Upper lobe of left lung (tissue), 6 donors: ENCODE measurements at regions not wholly inside any gene's neighbourhood (a gene's known extent, or its start where the extent isn't known, plus 50 kb on each side); places are given as distances from the start of the nearest gene placed in this dataset.

Source experiments
- ATAC-seq, 2 donors: fragments of 200-7000 bp; cut with Tn5 transposase; one replicate each; pipeline ENCODE4 v1.9.1; 2022; ENCODE audit warnings: mild to moderate bottlenecking in 2 of 2, moderate library complexity in 2 of 2; ENCODE audit not compliant: low FRiP score in 2 of 2
- DNase-seq, 2 donors: peaks; one replicate each; pipeline ENCODE4 v3.0.0-alpha.2; 2019 to 2020
- H3K27ac ChIP-seq, 4 donors: fragments of 200-600 bp; sonication (generic); one replicate each; pipeline ENCODE4 v1.5.1; 2016 to 2019
- H3K27me3 ChIP-seq, 4 donors: fragments of 200-600 bp; sonication (generic); one replicate each; pipeline ENCODE4 v1.5.1; 2017 to 2019
- H3K36me3 ChIP-seq, 4 donors: fragments of 200-600 bp; sonication (generic); one replicate each; pipeline ENCODE4 v1.5.1; 2016 to 2019
- H3K4me1 ChIP-seq, 4 donors: fragments of 200-600 bp; sonication (generic); one replicate each; pipeline ENCODE4 v1.5.1; 2018 to 2019
- H3K4me3 ChIP-seq, 4 donors: fragments of 200-600 bp; sonication (generic); one replicate each; pipeline ENCODE4 v1.5.1; 2017 to 2019; ENCODE audit warnings: mild to moderate bottlenecking in 2 of 4, moderate library complexity in 1 of 4
- H3K9me3 ChIP-seq, 4 donors: fragments of 200-600 bp; sonication (generic); one replicate each; pipeline ENCODE4 v1.5.1; 2018 to 2019
- CTCF ChIP-seq, 6 experiments: fragments of 450-650 bp in 4 of 6; fragments of 200-600 bp in 2 of 6; sonication (generic) in 2 of 6; IDR thresholded peaks; one replicate each; pipeline ENCODE4 v1.5.1; 2016 to 2019; ENCODE audit warnings: antibody characterized with exemption in 6 of 6
- EP300 ChIP-seq, 4 donors: sonication (generic); formaldehyde crosslinking; IDR thresholded peaks; one replicate each; pipeline ENCODE4 v1.5.1; 2017; ENCODE audit warnings: antibody characterized with exemption in 4 of 4, control low read depth in 2 of 4
- POLR2A ChIP-seq, 4 donors: fragments of 450-650 bp; IDR thresholded peaks; one replicate each; pipeline ENCODE4 v1.5.1; 2016 to 2017; ENCODE audit warnings: antibody characterized with exemption in 4 of 4, mild to moderate bottlenecking in 2 of 4
- POLR2AphosphoS5 ChIP-seq, 2 donors: sonication (generic); formaldehyde crosslinking; IDR thresholded peaks; one replicate each; pipeline ENCODE4 v1.5.1; 2017; ENCODE audit warnings: antibody characterized with exemption in 2 of 2
- WGBS, 2 donors: methylation state at CpG; one replicate each; pipeline ENCODE4 v1.1.5; 2017 to 2018; 5-methylcytosine and 5-hydroxymethylcytosine counted together
- donor health status: DM: no; HTN: no; CAD: no; lungs with moderate emphysema.
- donor health status: DM: no; HTN: yes; CAD: no; lungs with severe emphysema.

DNA sequence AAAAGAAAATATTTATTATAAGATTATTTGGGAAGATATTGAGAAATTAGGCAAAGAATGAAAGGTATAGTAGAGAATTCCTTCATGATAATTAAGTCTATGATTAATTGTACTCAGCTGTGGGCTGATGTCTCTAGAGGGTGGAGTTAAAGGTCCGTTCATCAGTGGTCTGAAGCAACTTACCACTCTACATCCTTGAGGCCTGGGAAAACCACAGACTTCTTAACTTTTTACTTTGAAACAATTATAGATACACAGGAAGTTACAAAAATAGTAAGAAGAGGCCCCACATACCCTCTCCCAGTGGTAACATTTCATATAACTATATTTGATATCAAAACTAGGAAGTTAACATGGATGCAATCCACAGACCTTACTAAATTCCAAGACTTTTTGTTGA, 167.0 kb upstream of the NECTIN1 start:
- DNase-seq (no peak), ATAC-seq (no peak)
- no peaks in the 10 kb centered on the region for H3K9me3 ChIP-seq
- no peaks in the 10 kb centered on the region for H3K36me3 ChIP-seq
- 41 to 48% methylated on average over 1 of the region's 1 CpG for WGBS, 2 donors
- no peaks in the 10 kb centered on the region for H3K27me3 ChIP-seq
- TF ChIP-seq POLR2A (IDR thresholded peaks at IDR 0.05) (no peak), POLR2AphosphoS5 (IDR thresholded peaks at IDR 0.05) (no peak), CTCF (IDR thresholded peaks at IDR 0.05) (no peak), EP300 (IDR thresholded peaks at IDR 0.05) (no peak)
- no peak overlapping the region for H3K27ac ChIP-seq
- no peaks in the 10 kb centered on the region for H3K4me1 ChIP-seq
- no peak overlapping the region for H3K4me3 ChIP-seq

DNA sequence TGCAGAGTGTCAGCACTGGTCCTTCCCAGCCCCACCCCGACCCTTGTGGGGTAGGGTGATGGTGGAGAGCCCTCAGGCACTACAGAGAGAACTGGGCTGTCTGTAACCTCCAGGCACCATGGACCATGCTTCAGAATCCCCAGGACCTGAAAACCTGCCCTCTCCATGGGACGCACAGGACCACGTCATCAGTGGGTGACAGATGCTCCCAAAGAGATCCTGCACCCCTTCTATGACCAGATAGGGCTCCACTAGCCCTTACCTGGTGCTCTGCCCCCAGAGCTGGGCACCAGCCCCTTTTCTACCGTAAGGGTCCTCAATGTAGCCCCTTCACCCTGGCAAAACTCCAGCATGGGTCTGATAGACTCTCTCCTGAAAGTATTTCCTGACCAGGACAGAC, 165.9 kb upstream of the NECTIN1 start:
- ATAC-seq (no peak), DNase-seq (no peak)
- Histone ChIP-seq H3K4me3 (no peak overlapping the region), H3K27ac (no peak overlapping the region), H3K27me3 (no peaks in the 10 kb centered on the region), H3K36me3 (no peaks in the 10 kb centered on the region), H3K4me1 (no peaks in the 10 kb centered on the region), H3K9me3 (no peaks in the 10 kb centered on the region)
- WGBS, 2 donors: 91% methylated on average over 4 of the region's 4 CpGs; no CpG with 5 or more reads in 1 of the 2 donors
- TF ChIP-seq EP300 (IDR thresholded peaks at IDR 0.05): no peak
- TF ChIP-seq POLR2A (IDR thresholded peaks at IDR 0.05): no peak
- TF ChIP-seq CTCF (IDR thresholded peaks at IDR 0.05): no peak
- no peak for TF ChIP-seq POLR2AphosphoS5 (IDR thresholded peaks at IDR 0.05)

GRCh38 chr11:119892311-119892808, 163.4 kb upstream of the NECTIN1 start:
- ATAC-seq: no peak
- WGBS, 2 donors: 70 to 78% methylated on average over 15 to 16 of the region's 16 CpGs
- H3K27me3 ChIP-seq: no peaks in the 10 kb centered on the region
- no peaks in the 10 kb centered on the region for H3K4me1 ChIP-seq
- no peaks in the 10 kb centered on the region for H3K36me3 ChIP-seq
- DNase-seq: peak in 1 of 2 donors; percentile 56
- no peak overlapping the region for H3K4me3 ChIP-seq
- no peak overlapping the region for H3K27ac ChIP-seq
- no peaks in the 10 kb centered on the region for H3K9me3 ChIP-seq
- no peak for TF ChIP-seq POLR2A (IDR thresholded peaks at IDR 0.05)
- no peak for TF ChIP-seq CTCF (IDR thresholded peaks at IDR 0.05)
- TF ChIP-seq POLR2AphosphoS5 (IDR thresholded peaks at IDR 0.05): no peak
- no peak for TF ChIP-seq EP300 (IDR thresholded peaks at IDR 0.05)

- ATAC-seq (no peak), DNase-seq (no peak)
- H3K4me3 ChIP-seq: no peak overlapping the region
- H3K27ac ChIP-seq: no peak overlapping the region
- TF ChIP-seq CTCF (IDR thresholded peaks at IDR 0.05): no peak
- TF ChIP-seq POLR2AphosphoS5 (IDR thresholded peaks at IDR 0.05): no peak
- no peak for TF ChIP-seq POLR2A (IDR thresholded peaks at IDR 0.05)
- no peak for TF ChIP-seq EP300 (IDR thresholded peaks at IDR 0.05)
- H3K4me1 ChIP-seq: no peaks in the 10 kb centered on the region
- no peaks in the 10 kb centered on the region for H3K9me3 ChIP-seq
- H3K36me3 ChIP-seq: no peaks in the 10 kb centered on the region
- 36 to 39% methylated on average over 15 to 16 of the region's 16 CpGs for WGBS, 2 donors
- no peaks in the 10 kb centered on the region for H3K27me3 ChIP-seq
Observed at GRCh38 chr11:119891055-119891768, 162.2 kb upstream of the NECTIN1 start.

- Histone ChIP-seq H3K27ac (no peak overlapping the region), H3K4me1 (no peaks in the 10 kb centered on the region), H3K9me3 (no peaks in the 10 kb centered on the region), H3K27me3 (no peaks in the 10 kb centered on the region), H3K4me3 (no peak overlapping the region), H3K36me3 (no peaks in the 10 kb centered on the region)
- DNase-seq (no peak), ATAC-seq (no peak)
- TF ChIP-seq EP300 (IDR thresholded peaks at IDR 0.05): no peak
- TF ChIP-seq POLR2AphosphoS5 (IDR thresholded peaks at IDR 0.05): no peak
- TF ChIP-seq POLR2A (IDR thresholded peaks at IDR 0.05): no peak
- TF ChIP-seq CTCF (IDR thresholded peaks at IDR 0.05): no peak
- WGBS, 2 donors: 91% methylated on average over 5 of the region's 5 CpGs; no CpG with 5 or more reads in 1 of the 2 donors
Observed at GRCh38 chr11:119890466-119890865, 161.5 kb upstream of the NECTIN1 start.
